OCI-LY7 (cell line): ENCODE measurements at regions not wholly inside any gene's neighbourhood (a gene's known extent, or its start where the extent isn't known, plus 50 kb on each side); places are given as distances from the start of the nearest gene placed in this dataset.

Source experiments
- EZH2phosphoT487 ChIP-seq: fragments of 200-600 bp; sonication (generic); IDR thresholded peaks from 2 replicates; pipeline ENCODE4 v1.6.1; 2018; ENCODE audit warnings: low read depth, borderline replicate concordance, mild to moderate bottlenecking, mixed run types, antibody characterized with exemption, low read length, moderate library complexity, mixed read lengths
- TF ChIP-seq, protein P1 (sequence below): fragments of 200-600 bp; sonication (generic); conservative IDR thresholded peaks from 2 replicates; pipeline ENCODE4 v1.5.1; 2014; ENCODE audit warnings: mild to moderate bottlenecking, antibody characterized with exemption, low read length, moderate library complexity, mixed read lengths

DNA sequence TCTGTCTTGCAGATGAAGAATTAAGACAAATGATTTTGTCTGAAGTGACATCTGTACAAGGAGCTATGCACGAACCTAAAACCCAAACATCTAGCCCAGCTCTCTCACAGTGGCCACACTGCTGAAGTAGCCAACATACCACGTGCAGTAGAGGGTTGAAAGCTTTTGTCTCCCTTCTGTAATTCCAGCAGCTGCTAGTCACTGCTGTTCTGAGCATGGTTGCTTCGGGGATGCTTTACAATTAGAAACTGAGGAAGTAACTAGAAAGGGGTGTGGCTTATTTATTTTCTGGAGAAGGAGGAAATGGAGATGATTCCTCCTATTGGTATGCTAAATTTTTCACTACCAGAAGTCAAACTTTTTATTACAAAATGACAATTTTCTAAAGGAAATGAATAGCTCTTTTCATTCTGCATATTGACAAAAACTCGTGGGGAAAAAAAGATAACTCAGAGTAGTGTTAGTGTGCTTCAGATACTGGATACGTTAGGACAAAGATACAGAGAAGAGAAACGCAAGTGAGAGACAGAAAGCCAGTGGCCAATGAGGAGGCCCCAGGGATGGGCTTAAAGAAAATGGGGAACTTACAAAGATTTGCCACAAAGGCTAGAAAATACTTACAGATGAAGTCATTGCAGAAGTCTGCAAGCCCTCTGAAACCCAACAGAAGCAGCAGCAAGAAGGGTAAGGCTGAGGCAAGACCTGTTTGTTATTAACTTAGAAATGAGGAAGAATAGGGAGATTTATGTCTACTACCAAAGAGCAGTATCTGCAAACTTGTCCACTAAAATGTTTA, 192.7 kb upstream of the MIR17HG start:
- TF ChIP-seq, protein P1, sequence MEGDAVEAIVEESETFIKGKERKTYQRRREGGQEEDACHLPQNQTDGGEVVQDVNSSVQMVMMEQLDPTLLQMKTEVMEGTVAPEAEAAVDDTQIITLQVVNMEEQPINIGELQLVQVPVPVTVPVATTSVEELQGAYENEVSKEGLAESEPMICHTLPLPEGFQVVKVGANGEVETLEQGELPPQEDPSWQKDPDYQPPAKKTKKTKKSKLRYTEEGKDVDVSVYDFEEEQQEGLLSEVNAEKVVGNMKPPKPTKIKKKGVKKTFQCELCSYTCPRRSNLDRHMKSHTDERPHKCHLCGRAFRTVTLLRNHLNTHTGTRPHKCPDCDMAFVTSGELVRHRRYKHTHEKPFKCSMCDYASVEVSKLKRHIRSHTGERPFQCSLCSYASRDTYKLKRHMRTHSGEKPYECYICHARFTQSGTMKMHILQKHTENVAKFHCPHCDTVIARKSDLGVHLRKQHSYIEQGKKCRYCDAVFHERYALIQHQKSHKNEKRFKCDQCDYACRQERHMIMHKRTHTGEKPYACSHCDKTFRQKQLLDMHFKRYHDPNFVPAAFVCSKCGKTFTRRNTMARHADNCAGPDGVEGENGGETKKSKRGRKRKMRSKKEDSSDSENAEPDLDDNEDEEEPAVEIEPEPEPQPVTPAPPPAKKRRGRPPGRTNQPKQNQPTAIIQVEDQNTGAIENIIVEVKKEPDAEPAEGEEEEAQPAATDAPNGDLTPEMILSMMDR: no peak
- TF ChIP-seq EZH2phosphoT487: no peak
